ENCODE measurements at regions not wholly inside any gene's neighbourhood (a gene's known extent, or its start where the extent isn't known, plus 50 kb on each side); places are given as distances from the start of the nearest gene placed in this dataset.
A peak's percentile ranks its signal among the peaks of the same experiment; 100 is the strongest.

DNA sequence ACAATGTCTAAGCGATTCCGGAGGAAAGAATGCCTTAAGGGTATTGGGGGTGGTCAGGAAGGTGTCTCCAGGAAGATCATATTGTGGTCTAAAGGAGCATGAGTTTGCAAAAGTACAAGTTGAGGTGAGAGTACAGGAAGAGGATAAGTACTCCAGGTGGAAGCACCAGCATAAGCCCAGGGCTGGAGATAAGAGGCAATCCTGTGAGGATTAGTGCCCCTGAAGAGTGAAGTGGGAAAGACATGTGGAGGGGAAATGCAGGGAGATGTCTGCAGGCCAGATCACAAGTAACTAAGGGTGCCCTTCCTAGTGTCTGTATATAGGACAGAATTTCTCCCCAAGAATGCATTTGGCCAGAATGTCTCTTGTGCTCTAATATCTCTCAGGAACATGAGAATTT lies 188.3 kb upstream of the DPT start:
- no peak for TF ChIP-seq POLR2A (IDR thresholded peaks at IDR 0.05)
- TF ChIP-seq, protein P1, sequence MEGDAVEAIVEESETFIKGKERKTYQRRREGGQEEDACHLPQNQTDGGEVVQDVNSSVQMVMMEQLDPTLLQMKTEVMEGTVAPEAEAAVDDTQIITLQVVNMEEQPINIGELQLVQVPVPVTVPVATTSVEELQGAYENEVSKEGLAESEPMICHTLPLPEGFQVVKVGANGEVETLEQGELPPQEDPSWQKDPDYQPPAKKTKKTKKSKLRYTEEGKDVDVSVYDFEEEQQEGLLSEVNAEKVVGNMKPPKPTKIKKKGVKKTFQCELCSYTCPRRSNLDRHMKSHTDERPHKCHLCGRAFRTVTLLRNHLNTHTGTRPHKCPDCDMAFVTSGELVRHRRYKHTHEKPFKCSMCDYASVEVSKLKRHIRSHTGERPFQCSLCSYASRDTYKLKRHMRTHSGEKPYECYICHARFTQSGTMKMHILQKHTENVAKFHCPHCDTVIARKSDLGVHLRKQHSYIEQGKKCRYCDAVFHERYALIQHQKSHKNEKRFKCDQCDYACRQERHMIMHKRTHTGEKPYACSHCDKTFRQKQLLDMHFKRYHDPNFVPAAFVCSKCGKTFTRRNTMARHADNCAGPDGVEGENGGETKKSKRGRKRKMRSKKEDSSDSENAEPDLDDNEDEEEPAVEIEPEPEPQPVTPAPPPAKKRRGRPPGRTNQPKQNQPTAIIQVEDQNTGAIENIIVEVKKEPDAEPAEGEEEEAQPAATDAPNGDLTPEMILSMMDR (IDR thresholded peaks at IDR 0.05), result no peak
- WGBS (ENCODE audit: insufficient coverage, low coverage, low lambda C conversion rate, missing lambda C conversion rate), result 48% methylated on average over 2 of the region's 2 CpGs
- H3K27me3 ChIP-seq, result no peaks in the 10 kb centered on the region
- no peaks in the 10 kb centered on the region for H3K9me3 ChIP-seq
- H3K36me3 ChIP-seq, result no peaks in the 10 kb centered on the region
- no peak overlapping the region for H3K4me3 ChIP-seq
- no peaks in the 10 kb centered on the region for H3K4me1 ChIP-seq
- no peak for DNase-seq
- H3K27ac ChIP-seq, result no peak overlapping the region
- no peak for ATAC-seq
- intact Hi-C loops (cut with DNase I), result no loop called here

DNA sequence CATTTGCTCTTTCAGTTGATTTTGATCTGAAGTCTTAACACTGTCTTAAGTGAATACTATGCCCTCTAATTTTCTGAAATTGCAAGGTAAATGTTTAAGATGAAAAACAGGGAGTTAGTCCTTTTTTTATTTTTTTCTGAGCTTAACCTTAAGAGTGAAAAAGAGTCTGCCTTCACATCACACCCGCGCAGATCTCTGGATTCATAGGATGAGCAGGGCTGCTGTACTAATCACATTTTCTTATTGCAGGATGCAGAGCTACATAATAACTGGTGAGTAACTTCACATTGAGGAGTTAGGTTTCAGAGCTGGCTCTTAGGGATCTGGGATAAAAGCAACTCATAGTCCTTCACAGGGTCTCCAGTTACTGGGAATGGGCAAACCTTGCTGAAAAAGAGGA lies 188.7 kb upstream of the ATP1B1 start:
- Histone ChIP-seq H3K9me3 (no peaks in the 10 kb centered on the region), H3K4me3 (no peak overlapping the region), H3K27me3 (no peaks in the 10 kb centered on the region), H3K27ac (no peak overlapping the region), H3K4me1 (no peaks in the 10 kb centered on the region), H3K36me3 (no peaks in the 10 kb centered on the region)
- 86% methylated on average over 2 of the region's 2 CpGs for WGBS (ENCODE audit: insufficient coverage, low coverage, low lambda C conversion rate, missing lambda C conversion rate)
- DNase-seq (no peak), ATAC-seq (no peak)
- TF ChIP-seq POLR2A (IDR thresholded peaks at IDR 0.05), result no peak
- TF ChIP-seq, protein P1 (IDR thresholded peaks at IDR 0.05), result no peak
- intact Hi-C loops (cut with DNase I), result no loop called here

DNA sequence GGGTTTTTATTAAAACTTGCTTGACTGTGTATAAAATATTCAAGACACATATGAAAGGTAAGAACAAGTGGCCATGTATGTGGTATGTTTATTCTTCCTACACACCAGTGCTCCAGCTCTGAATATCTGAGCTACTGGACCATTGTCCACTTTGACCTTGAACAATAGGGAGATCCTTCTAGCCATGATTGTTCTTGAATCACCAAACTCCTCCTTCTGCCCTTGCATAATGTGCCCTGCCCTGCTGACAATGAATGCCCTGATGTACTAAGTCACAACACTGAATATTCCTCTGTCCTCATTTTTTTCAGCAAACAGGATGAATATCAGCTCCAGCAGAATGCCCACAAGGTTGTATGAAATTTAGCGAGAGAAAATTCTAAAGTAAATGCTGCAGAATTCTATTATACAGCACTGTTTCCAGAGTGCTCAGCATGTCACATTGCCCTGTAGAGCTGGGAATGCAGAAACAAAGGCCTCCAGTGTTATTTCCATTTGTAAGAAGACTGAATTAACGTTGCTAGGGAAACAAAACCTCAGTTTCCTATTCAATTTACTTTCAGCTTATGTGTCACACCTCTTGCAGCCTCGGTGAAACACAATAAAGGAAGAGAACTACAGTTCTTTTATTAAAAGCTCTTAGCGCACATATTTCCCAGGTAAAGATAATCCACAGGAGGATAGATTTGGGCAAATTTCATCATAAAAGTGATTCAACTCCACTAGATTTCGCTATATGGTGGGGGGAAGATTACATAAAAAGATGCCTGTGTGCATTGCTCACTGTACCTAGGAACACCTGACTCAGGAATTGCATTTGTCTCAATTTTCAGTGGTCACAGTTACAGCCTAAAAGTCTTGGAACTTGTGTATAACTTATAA lies 187.4 kb upstream of the ATP1B1 start:
- H3K27ac ChIP-seq, result no peak overlapping the region
- intact Hi-C loops (cut with DNase I), result no loop called here
- H3K9me3 ChIP-seq, result no peaks in the 10 kb centered on the region
- ATAC-seq, result no peak
- WGBS (ENCODE audit: insufficient coverage, low coverage, low lambda C conversion rate, missing lambda C conversion rate), result 70% methylated on average over 5 of the region's 5 CpGs
- no peaks in the 10 kb centered on the region for H3K36me3 ChIP-seq
- no peaks in the 10 kb centered on the region for H3K4me1 ChIP-seq
- no peak for TF ChIP-seq POLR2A (IDR thresholded peaks at IDR 0.05)
- TF ChIP-seq, protein P1 (IDR thresholded peaks at IDR 0.05), result no peak
- no peak overlapping the region for H3K4me3 ChIP-seq
- no peaks in the 10 kb centered on the region for H3K27me3 ChIP-seq
- no peak for DNase-seq

DNA sequence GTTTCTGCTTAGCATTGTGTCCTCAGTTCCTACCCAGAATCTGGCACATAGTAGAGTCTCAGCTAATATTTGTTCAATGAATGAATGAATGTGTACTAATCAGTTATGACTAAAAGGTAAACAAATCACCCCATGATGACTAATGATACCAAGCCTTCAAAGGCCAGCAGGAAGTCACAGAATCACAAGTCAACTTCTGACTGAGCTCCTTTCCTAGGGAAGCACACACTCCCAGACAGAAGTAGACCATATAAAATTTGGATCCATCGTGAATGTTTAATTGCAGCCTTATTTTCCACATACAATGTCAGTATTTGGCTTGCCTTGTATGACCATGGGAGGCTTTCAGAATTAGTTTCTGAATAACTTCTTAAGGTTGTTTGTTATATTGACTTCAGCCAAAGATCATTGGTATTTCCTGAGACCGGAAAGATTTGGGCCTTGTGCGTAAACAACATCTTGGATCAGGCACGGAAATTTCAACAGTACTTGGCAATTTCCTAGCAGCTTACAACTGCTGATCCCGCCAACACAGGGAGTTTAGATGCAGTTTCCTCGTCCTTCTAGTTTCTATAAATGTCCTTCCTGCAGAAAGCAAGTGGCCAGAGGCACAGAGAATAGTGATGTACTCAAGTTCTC lies 185.9 kb upstream of the ATP1B1 start:
- H3K4me3 ChIP-seq, result no peak overlapping the region
- intact Hi-C loops (cut with DNase I), result no loop called here
- H3K27me3 ChIP-seq, result no peaks in the 10 kb centered on the region
- ATAC-seq (peak; percentile 68 to 85 (median 80)), DNase-seq (no peak)
- peak overlapping the region in 1 of 3 donors; percentile 5 for H3K27ac ChIP-seq
- H3K4me1 ChIP-seq, result no peaks in the 10 kb centered on the region
- 69% methylated on average over 6 of the region's 6 CpGs for WGBS (ENCODE audit: insufficient coverage, low coverage, low lambda C conversion rate, missing lambda C conversion rate)
- TF ChIP-seq, protein P1 (IDR thresholded peaks at IDR 0.05), result no peak
- no peak for TF ChIP-seq POLR2A (IDR thresholded peaks at IDR 0.05)
- no peaks in the 10 kb centered on the region for H3K9me3 ChIP-seq
- H3K36me3 ChIP-seq, result no peaks in the 10 kb centered on the region

All from right lobe of liver (tissue), 6 donors.